OCI-LY1 (cell line): ENCODE measurements at regions not wholly inside any gene's neighbourhood (a gene's known extent, or its start where the extent isn't known, plus 50 kb on each side); places are given as distances from the start of the nearest gene placed in this dataset.

Experiments used
- H2AFZ ChIP-seq: fragments of 200-600 bp; sonication (generic), shearing (Covaris generic); 2 replicates; pipeline ENCODE4 v1.6.0; 2014; ENCODE audit warnings: antibody characterized with exemption, mild to moderate bottlenecking, low read length
- H3F3A ChIP-seq: fragments of 200-600 bp; sonication (generic), shearing (Covaris generic); 2 replicates; pipeline ENCODE4 v1.6.0; 2014; ENCODE audit warnings: mild to moderate bottlenecking, antibody characterized with exemption, low read length, moderate library complexity; ENCODE audit not compliant: insufficient read depth
- H3K27ac ChIP-seq: fragments of 200-600 bp; sonication (generic); 2 replicates; pipeline ENCODE4 v1.5.1; 2014; ENCODE audit warnings: low read length, mixed run types, mild to moderate bottlenecking, low read depth; ENCODE audit not compliant: poor library complexity, severe bottlenecking
- H3K27me3 ChIP-seq: fragments of 200-600 bp; sonication (generic); 2 replicates; pipeline ENCODE4 v1.6.0; 2014; ENCODE audit warnings: antibody characterized with exemption, mild to moderate bottlenecking, low read length, moderate library complexity; ENCODE audit not compliant: insufficient read depth
- H3K36me3 ChIP-seq: fragments of 200-600 bp; sonication (generic); 2 replicates; pipeline ENCODE4 v1.6.1; 2014; ENCODE audit warnings: mild to moderate bottlenecking, antibody characterized with exemption, low read length, moderate library complexity, mixed read lengths; ENCODE audit not compliant: insufficient read depth
- H3K4me1 ChIP-seq: fragments of 200-600 bp; sonication (generic); 2 replicates; pipeline ENCODE4 v1.5.1; 2014; ENCODE audit warnings: mild to moderate bottlenecking, low read length, moderate library complexity; ENCODE audit not compliant: insufficient read depth, severe bottlenecking
- H3K4me2 ChIP-seq: fragments of 200-600 bp; sonication (generic), shearing (Covaris generic); 2 replicates; pipeline ENCODE4 v1.6.1; 2014; ENCODE audit warnings: low read length
- H3K4me3 ChIP-seq: fragments of 200-600 bp; sonication (generic); 2 replicates; pipeline ENCODE4 v1.5.1; 2014; ENCODE audit warnings: low read length, low read depth, mild to moderate bottlenecking, mixed read lengths; ENCODE audit not compliant: poor library complexity, severe bottlenecking
- H3K79me2 ChIP-seq: fragments of 200-600 bp; shearing (Covaris generic); 2 replicates; pipeline ENCODE4 v1.6.1; 2016; ENCODE audit warnings: mixed run types, low read length, mixed read lengths; ENCODE audit not compliant: insufficient read depth
- H3K9ac ChIP-seq: fragments of 200-600 bp; sonication (generic), shearing (Covaris generic); 2 replicates; pipeline ENCODE4 v1.6.1; 2014; ENCODE audit warnings: mild to moderate bottlenecking, low read length, mixed read lengths
- H3K9me2 ChIP-seq: fragments of 200-600 bp; sonication (generic), shearing (Covaris generic); 2 replicates; pipeline ENCODE4 v1.6.1; 2014; ENCODE audit warnings: low read depth, mild to moderate bottlenecking, low read length, mixed read lengths
- H3K9me3 ChIP-seq: fragments of 200-600 bp; shearing (Covaris generic); 2 replicates; pipeline ENCODE4 v1.6.1; 2014; ENCODE audit warnings: low read length, mixed read lengths
- H4K20me1 ChIP-seq: fragments of 200-600 bp; sonication (generic), shearing (Covaris generic); 2 replicates; pipeline ENCODE4 v1.6.0; 2016; ENCODE audit warnings: mild to moderate bottlenecking, low read length; ENCODE audit not compliant: insufficient read depth
- CTCF ChIP-seq: fragments of 200-600 bp; sonication (generic), shearing (Covaris generic); IDR thresholded peaks from 2 replicates; pipeline ENCODE4 v1.5.1; 2017; ENCODE audit warnings: mild to moderate bottlenecking, antibody characterized with exemption, low read length, moderate library complexity, mixed read lengths
- EZH2 ChIP-seq: fragments of 200-600 bp; sonication (generic), shearing (Covaris generic); IDR thresholded peaks from 2 replicates; pipeline ENCODE4 v1.8.0; 2017; ENCODE audit warnings: borderline replicate concordance, mixed run types, mild to moderate bottlenecking, antibody characterized with exemption, low read length, moderate library complexity, mixed read lengths

DNA sequence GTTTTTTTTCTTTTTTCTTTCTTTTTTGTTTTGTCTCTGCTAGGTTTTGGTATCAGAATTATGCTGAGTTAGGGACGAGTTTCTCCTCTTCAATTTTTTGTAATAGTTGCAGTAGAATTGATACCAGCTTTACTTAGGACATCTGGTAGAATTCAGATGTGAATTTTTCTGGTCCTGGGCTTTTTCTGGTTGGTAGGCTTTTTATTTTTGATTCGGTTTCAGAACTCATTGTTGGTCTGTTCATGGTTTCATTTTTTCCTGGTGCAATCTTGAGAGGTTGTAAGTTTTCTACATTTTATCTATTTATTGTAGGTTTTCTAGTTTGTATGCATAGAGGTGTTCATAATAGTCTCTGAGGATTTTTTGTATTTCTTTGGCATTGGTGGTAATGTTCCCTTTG lies 498.1 kb upstream of the CPEB2 start:
- Histone ChIP-seq H3K4me2 (no peak overlapping the region), H2AFZ (no peak overlapping the region), H3K9me3 (no peaks in the 10 kb centered on the region), H4K20me1 (no peaks in the 10 kb centered on the region), H3K4me1 (no peaks in the 10 kb centered on the region), H3K36me3 (no peaks in the 10 kb centered on the region), H3K79me2 (no peaks in the 10 kb centered on the region), H3K9ac (no peak overlapping the region), H3F3A (no peaks in the 10 kb centered on the region), H3K4me3 (no peak overlapping the region), H3K9me2 (no peaks in the 10 kb centered on the region), H3K27me3 (no peaks in the 10 kb centered on the region), H3K27ac (no peak overlapping the region)
- TF ChIP-seq CTCF, result no peak
- TF ChIP-seq EZH2, result no peak

DNA sequence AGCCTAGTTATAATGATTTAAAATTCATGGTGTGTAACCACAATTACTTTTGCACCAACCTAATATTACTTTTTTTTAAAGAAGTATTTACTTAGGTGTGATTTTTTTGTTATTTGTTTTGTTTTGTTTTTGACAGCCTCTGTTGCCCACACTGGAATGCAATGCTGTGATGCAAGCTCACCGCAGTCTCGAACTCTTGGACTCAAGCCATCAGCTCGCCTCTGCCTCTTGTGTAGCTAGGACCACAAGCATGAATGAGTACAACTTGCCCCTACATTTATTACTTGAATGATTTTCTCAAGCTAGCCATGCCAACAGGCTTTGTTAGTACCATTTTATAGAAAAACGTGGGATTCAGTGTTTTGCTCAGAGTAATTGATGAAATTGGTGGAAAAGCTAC lies 488.8 kb upstream of the CPEB2 start:
- no peak overlapping the region for H2AFZ ChIP-seq
- H4K20me1 ChIP-seq, result no peaks in the 10 kb centered on the region
- H3K27me3 ChIP-seq, result no peaks in the 10 kb centered on the region
- no peaks in the 10 kb centered on the region for H3K4me1 ChIP-seq
- H3K79me2 ChIP-seq, result no peaks in the 10 kb centered on the region
- no peaks in the 10 kb centered on the region for H3F3A ChIP-seq
- no peaks in the 10 kb centered on the region for H3K9me2 ChIP-seq
- no peaks in the 10 kb centered on the region for H3K9me3 ChIP-seq
- H3K27ac ChIP-seq, result no peak overlapping the region
- H3K4me3 ChIP-seq, result no peak overlapping the region
- no peaks in the 10 kb centered on the region for H3K36me3 ChIP-seq
- H3K4me2 ChIP-seq, result no peak overlapping the region
- no peak for TF ChIP-seq CTCF
- no peak for TF ChIP-seq EZH2
- no peak overlapping the region for H3K9ac ChIP-seq

- no peak overlapping the region for H3K27ac ChIP-seq
Observed at GRCh38 chr4:14515556-14515955, 486.7 kb upstream of the CPEB2 start.

More at GRCh38 chr4:14515556-14515955, 486.7 kb upstream of the CPEB2 start:
- Histone ChIP-seq H3K4me3 (no peak overlapping the region), H4K20me1 (no peaks in the 10 kb centered on the region), H3K9me2 (no peaks in the 10 kb centered on the region), H3K36me3 (no peaks in the 10 kb centered on the region), H3K9ac (no peak overlapping the region), H3F3A (no peaks in the 10 kb centered on the region), H2AFZ (no peak overlapping the region), H3K27me3 (no peaks in the 10 kb centered on the region), H3K9me3 (no peaks in the 10 kb centered on the region), H3K79me2 (no peaks in the 10 kb centered on the region), H3K4me1 (no peaks in the 10 kb centered on the region), H3K4me2 (no peak overlapping the region)
- TF ChIP-seq CTCF (no peak), EZH2 (no peak)
